IPS DF 4.7 (cell line): ENCODE measurements at regions not wholly inside any gene's neighbourhood (a gene's known extent, or its start where the extent isn't known, plus 50 kb on each side); places are given as distances from the start of the nearest gene placed in this dataset.

Experiments
- DNase-seq: peaks from one replicate; pipeline ENCODE4 v3.0.0-alpha.2; 2013; ENCODE audit warnings: low spot score; ENCODE audit errors: extremely low read depth

- no peak for DNase-seq
Observed at GRCh38 chr6:84525907-84526306, 238.5 kb downstream of the TBX18 start.

- DNase-seq = no peak
Observed at GRCh38 chr6:84524636-84525035, 239.8 kb downstream of the TBX18 start.

- DNase-seq = no peak
Observed at GRCh38 chr6:84522135-84522549, 242.3 kb downstream of the TBX18 start.

- DNase-seq = no peak
Observed at GRCh38 chr6:84521511-84521910, 242.9 kb downstream of the TBX18 start.

- DNase-seq = no peak
Observed at GRCh38 chr6:84517741-84518530, 246.5 kb downstream of the TBX18 start.

- DNase-seq = no peak
Observed at GRCh38 chr6:84516154-84516553, 248.2 kb downstream of the TBX18 start.

GRCh38 chr6:84515067-84515466, 249.3 kb downstream of the TBX18 start:
- no peak for DNase-seq

GRCh38 chr6:84514089-84514971, 250.1 kb downstream of the TBX18 start:
- no peak for DNase-seq

- no peak for DNase-seq
Observed at GRCh38 chr6:84512391-84512790, 252.0 kb downstream of the TBX18 start.

- DNase-seq = no peak
Observed at GRCh38 chr6:84511929-84512328, 252.5 kb downstream of the TBX18 start.

- DNase-seq = no peak
Observed at GRCh38 chr6:84508981-84509380, 255.4 kb downstream of the TBX18 start.

- no peak for DNase-seq
Observed at GRCh38 chr6:84508334-84508733, 256.1 kb downstream of the TBX18 start.

- no peak for DNase-seq
Observed at GRCh38 chr6:84504025-84504424, 260.4 kb downstream of the TBX18 start.

- no peak for DNase-seq
Observed at GRCh38 chr6:84501315-84501714, 263.1 kb downstream of the TBX18 start.

GRCh38 chr6:84500726-84501125, 263.7 kb downstream of the TBX18 start:
- DNase-seq = no peak

- no peak for DNase-seq
Observed at GRCh38 chr6:84498905-84499304, 265.5 kb downstream of the TBX18 start.

- no peak for DNase-seq
Observed at GRCh38 chr6:84492241-84493165, 265.1 kb upstream of the CEP162 start.

GRCh38 chr6:84489598-84489997, 262.2 kb upstream of the CEP162 start:
- DNase-seq = no peak

GRCh38 chr6:84486526-84486925, 259.1 kb upstream of the CEP162 start:
- no peak for DNase-seq

GRCh38 chr6:84469144-84469543, 241.7 kb upstream of the CEP162 start:
- DNase-seq = no peak

GRCh38 chr6:84467296-84467695, 239.9 kb upstream of the CEP162 start:
- DNase-seq = no peak
